Prostate gland (tissue), 2 donors: ENCODE measurements at regions not wholly inside any gene's neighbourhood (a gene's known extent, or its start where the extent isn't known, plus 50 kb on each side); places are given as distances from the start of the nearest gene placed in this dataset.

Source experiments
- CTCF ChIP-seq, 4 experiments: fragments of 200-600 bp in 2 of 4; fragments of 450-650 bp in 2 of 4; sonication (generic) in 2 of 4; IDR thresholded peaks; 1 replicate in 3 of 4; 2 replicates in 1 of 4; pipeline ENCODE4 v1.5.1; 2016 to 2019; ENCODE audit warnings: antibody characterized with exemption in 4 of 4, mild to moderate bottlenecking in 2 of 4, moderate library complexity in 2 of 4
- POLR2AphosphoS5 ChIP-seq: sonication (generic); formaldehyde crosslinking; IDR thresholded peaks from one replicate; pipeline ENCODE4 v1.6.1; 2017; ENCODE audit warnings: antibody characterized with exemption

DNA sequence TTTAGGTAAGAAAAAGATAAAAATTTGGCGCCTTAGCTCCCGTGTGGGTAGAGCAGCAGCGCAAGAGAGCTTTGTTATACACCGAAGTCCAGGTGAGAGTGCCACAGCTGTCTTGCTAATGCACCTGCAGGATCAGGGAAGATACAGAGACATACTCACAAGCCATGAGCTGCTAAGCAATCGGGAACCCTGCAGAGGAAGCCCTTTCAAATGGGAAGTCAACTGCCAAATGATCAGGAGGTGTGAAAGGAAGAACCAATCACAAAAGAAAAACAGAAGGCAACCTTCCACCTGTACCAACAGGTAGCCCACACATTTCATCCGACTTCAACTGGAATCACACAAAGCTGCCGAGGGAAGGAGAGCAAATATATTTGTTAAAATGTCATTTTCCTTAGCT lies 610.5 kb upstream of the PFKP start:
- TF ChIP-seq CTCF (IDR thresholded peaks at IDR 0.05) = no peak
- no peak for TF ChIP-seq POLR2AphosphoS5
